RWPE1 (cell line): ENCODE measurements at regions not wholly inside any gene's neighbourhood (a gene's known extent, or its start where the extent isn't known, plus 50 kb on each side); places are given as distances from the start of the nearest gene placed in this dataset.
"Not testable (repeated sequence)": the region's sequence is repeated elsewhere in the genome, so short reads cannot be mapped to it uniquely, and the experiment has no call there.

Experiments used
- CTCF ChIA-PET: fragments of 350-600 bp; sonication (Branson Sonifier 250); formaldehyde crosslinking; extraction: SDS; loops from one replicate; lab custom pipeline; 2021; lab: Yijun Ruan, JAX
- POLR2A ChIA-PET: fragments of 400-600 bp; formaldehyde crosslinking; extraction: SDS; loops from one replicate; lab custom pipeline; 2020; ENCODE audit warnings: antibody characterized with exemption; ENCODE audit not compliant: low non-redundant PET; lab: Yijun Ruan, JAX
- DNase-seq: peaks from one replicate; pipeline ENCODE4 v3.0.0; 2012; ENCODE audit warnings: low spot score
- H3K27ac ChIP-seq: fragments of 450-650 bp; 2 replicates; pipeline ENCODE4 v1.5.1; 2017
- CTCF ChIP-seq: fragments of 450-650 bp; conservative IDR thresholded peaks from 2 replicates; pipeline ENCODE4 v1.5.1; 2017; ENCODE audit warnings: low read depth, mild to moderate bottlenecking

GRCh38 chr15:22265970-22266369 is 185.6 kb downstream of the OR4M2 start:
- ChIA-PET CTCF (no interaction called here), POLR2A (no interaction called here)
- TF ChIP-seq CTCF: no peak
- H3K27ac ChIP-seq: no peak overlapping the region
- no peak for DNase-seq

- DNase-seq: no peak
- CTCF ChIA-PET: no interaction called here
- POLR2A ChIA-PET: no interaction called here
Observed at GRCh38 chr15:22267761-22268160, 187.4 kb downstream of the OR4M2 start.

GRCh38 chr15:22268201-22268600 is 187.9 kb downstream of the OR4M2 start:
- DNase-seq, H3K27ac ChIP-seq, POLR2A ChIA-PET, CTCF ChIA-PET: not testable (repeated sequence)

More at GRCh38 chr15:22267761-22268160, 187.4 kb downstream of the OR4M2 start:
- H3K27ac ChIP-seq: no peak overlapping the region
- no peak for TF ChIP-seq CTCF

- DNase-seq, POLR2A ChIA-PET, CTCF ChIA-PET, H3K27ac ChIP-seq: not testable (repeated sequence)
Observed at GRCh38 chr15:22268654-22269053, 188.3 kb downstream of the OR4M2 start.

GRCh38 chr15:22272286-22273160 is 186.2 kb upstream of the GOLGA6L22 start:
- CTCF ChIA-PET, H3K27ac ChIP-seq, DNase-seq, POLR2A ChIA-PET: not testable (repeated sequence)

GRCh38 chr15:22273185-22273584 is 185.5 kb upstream of the GOLGA6L22 start:
- H3K27ac ChIP-seq, POLR2A ChIA-PET, CTCF ChIA-PET, DNase-seq: not testable (repeated sequence)

- POLR2A ChIA-PET, DNase-seq, CTCF ChIA-PET, H3K27ac ChIP-seq: not testable (repeated sequence)
Observed at GRCh38 chr15:22274376-22274775, 184.3 kb upstream of the GOLGA6L22 start.

GRCh38 chr15:22280770-22281169 is 177.9 kb upstream of the GOLGA6L22 start:
- DNase-seq, POLR2A ChIA-PET, H3K27ac ChIP-seq, CTCF ChIA-PET: not testable (repeated sequence)

- CTCF ChIA-PET, DNase-seq, POLR2A ChIA-PET, H3K27ac ChIP-seq: not testable (repeated sequence)
Observed at GRCh38 chr15:22282794-22283533, 175.7 kb upstream of the GOLGA6L22 start.

- CTCF ChIA-PET, POLR2A ChIA-PET, DNase-seq, H3K27ac ChIP-seq: not testable (repeated sequence)
Observed at GRCh38 chr15:22284795-22285420, 173.8 kb upstream of the GOLGA6L22 start.

- POLR2A ChIA-PET, DNase-seq, H3K27ac ChIP-seq, CTCF ChIA-PET: not testable (repeated sequence)
Observed at GRCh38 chr15:22291054-22291453, 167.6 kb upstream of the GOLGA6L22 start.

- DNase-seq, CTCF ChIA-PET: not testable (repeated sequence)
Observed at GRCh38 chr15:22303112-22303511, 155.6 kb upstream of the GOLGA6L22 start.

More at GRCh38 chr15:22303112-22303511, 155.6 kb upstream of the GOLGA6L22 start:
- POLR2A ChIA-PET, H3K27ac ChIP-seq: not testable (repeated sequence)
